Neuronal stem cell (in vitro differentiated cells): ENCODE measurements at regions not wholly inside any gene's neighbourhood (a gene's known extent, or its start where the extent isn't known, plus 50 kb on each side); places are given as distances from the start of the nearest gene placed in this dataset.
"Not testable (repeated sequence)": the region's sequence is repeated elsewhere in the genome, so short reads cannot be mapped to it uniquely, and the experiment has no call there.

Experiments used
- DNase-seq: peaks from one replicate; pipeline ENCODE4 v3.0.0-alpha.2; 2013; ENCODE audit warnings: low spot score
- H2AFZ ChIP-seq: one replicate; pipeline ENCODE4 v1.6.1; 2013; ENCODE audit warnings: mild to moderate bottlenecking, low read length, inconsistent platforms
- H2AK5ac ChIP-seq: 2 replicates; pipeline ENCODE4 v1.6.1; 2013; ENCODE audit warnings: low read depth, mild to moderate bottlenecking, inconsistent platforms, low read length, moderate library complexity, mixed read lengths
- H2BK120ac ChIP-seq: 2 replicates; pipeline ENCODE4 v1.6.1; 2013; ENCODE audit warnings: low read depth, mild to moderate bottlenecking, inconsistent platforms, low read length, moderate library complexity, mixed read lengths
- H2BK12ac ChIP-seq: one replicate; pipeline ENCODE4 v1.6.1; 2013; ENCODE audit warnings: low read length, inconsistent platforms
- H2BK15ac ChIP-seq: 2 replicates; pipeline ENCODE4 v1.6.1; 2013; ENCODE audit warnings: mild to moderate bottlenecking, low read length, inconsistent platforms, mixed read lengths
- H2BK5ac ChIP-seq: one replicate; pipeline ENCODE4 v1.6.1; 2013; ENCODE audit warnings: inconsistent platforms, mild to moderate bottlenecking, low read length, moderate library complexity
- H3K14ac ChIP-seq: one replicate; pipeline ENCODE4 v1.6.1; 2013; ENCODE audit warnings: low read length, inconsistent platforms
- H3K18ac ChIP-seq: 2 replicates; pipeline ENCODE4 v1.6.1; 2013; ENCODE audit warnings: low read length, inconsistent platforms
- H3K23ac ChIP-seq: 2 replicates; pipeline ENCODE4 v1.6.1; 2013; ENCODE audit warnings: low read depth, mild to moderate bottlenecking, mixed read lengths, low read length, inconsistent platforms; ENCODE audit not compliant: poor library complexity
- H3K27ac ChIP-seq: replicated peaks from 3 replicates; pipeline ENCODE4 v1.5.1; 2013; ENCODE audit warnings: low read length, inconsistent platforms
- H3K27me3 ChIP-seq, 3 experiments: 2 replicates each; pipeline ENCODE4 v1.6.1; 2013; ENCODE audit warnings: low read length in 3 of 3, mild to moderate bottlenecking in 2 of 3, inconsistent platforms in 1 of 3, low read depth in 1 of 3, mixed read lengths in 1 of 3, moderate library complexity in 1 of 3; ENCODE audit not compliant: control insufficient read depth in 3 of 3, insufficient read depth in 3 of 3
- H3K36me3 ChIP-seq, 2 donors: replicated peaks in 1 of 2; 2 replicates each; pipeline ENCODE4 v1.6.1; 2013; ENCODE audit warnings: low read length in 2 of 2; ENCODE audit not compliant: control insufficient read depth in 2 of 2, insufficient read depth in 2 of 2
- H3K4ac ChIP-seq: 2 replicates; pipeline ENCODE4 v1.6.1; 2013; ENCODE audit warnings: inconsistent platforms, mild to moderate bottlenecking, low read length, moderate library complexity
- H3K4me1 ChIP-seq, 2 donors: 1 replicate in 1 of 2; 2 replicates in 1 of 2; pipeline ENCODE4 v1.6.1; 2013; ENCODE audit warnings: low read length in 2 of 2, low read depth in 1 of 2; ENCODE audit not compliant: control insufficient read depth in 2 of 2, insufficient read depth in 1 of 2
- H3K4me2 ChIP-seq: one replicate; pipeline ENCODE4 v1.6.1; 2013; ENCODE audit warnings: mild to moderate bottlenecking, low read length, inconsistent platforms; ENCODE audit not compliant: insufficient read depth, poor library complexity, severe bottlenecking
- H3K4me3 ChIP-seq, 2 donors: 2 replicates each; pipeline ENCODE4 v1.5.1; 2013; ENCODE audit warnings: low read length in 2 of 2, mild to moderate bottlenecking in 2 of 2, inconsistent platforms in 1 of 2, moderate library complexity in 1 of 2
- H3K79me1 ChIP-seq: one replicate; pipeline ENCODE4 v1.6.1; 2013; ENCODE audit warnings: low read depth, mild to moderate bottlenecking, inconsistent platforms, low read length, moderate library complexity
- H3K9ac ChIP-seq: one replicate; pipeline ENCODE4 v1.6.1; 2013; ENCODE audit warnings: mild to moderate bottlenecking, low read depth, low read length, inconsistent platforms; ENCODE audit not compliant: poor library complexity
- H3K9me3 ChIP-seq, 2 donors: replicated peaks in 1 of 2; 2 replicates each; pipeline versions ENCODE3 to v1.6.1; 2013; ENCODE audit warnings: low read length in 2 of 2, mild to moderate bottlenecking in 2 of 2, inconsistent platforms in 1 of 2, low read depth in 1 of 2, mixed read lengths in 1 of 2, moderate library complexity in 1 of 2; ENCODE audit not compliant: control insufficient read depth in 2 of 2, insufficient read depth in 1 of 2
- H4K8ac ChIP-seq: one replicate; pipeline ENCODE4 v1.6.1; 2013; ENCODE audit warnings: low read depth, mild to moderate bottlenecking, inconsistent platforms, low read length, moderate library complexity
- H4K91ac ChIP-seq: one replicate; pipeline ENCODE4 v1.6.1; 2013; ENCODE audit warnings: low read length, low read depth, mild to moderate bottlenecking, inconsistent platforms; ENCODE audit not compliant: poor library complexity
- WGBS, 2 donors: extraction: QIAGEN DNeasy Blood & Tissue Kit; methylation state at CpG; one replicate each; pipeline ENCODE4 v1.1.7; 2013; ENCODE audit warnings: missing lambda C conversion rate in 2 of 2, mixed read lengths in 1 of 2; ENCODE audit not compliant: insufficient read length in 2 of 2, insufficient replicate concordance in 1 of 2; ENCODE audit errors: extremely low coverage in 2 of 2; 5-methylcytosine and 5-hydroxymethylcytosine counted together

GRCh38 chrX:1853447-1853846, 238.6 kb downstream of the ASMT start:
- no peaks in the 10 kb centered on the region for H3K27me3 ChIP-seq
- no peak overlapping the region for H2BK15ac ChIP-seq
- H3K79me1 ChIP-seq, result no peaks in the 10 kb centered on the region
- H2BK5ac ChIP-seq, result no peak overlapping the region
- no peak overlapping the region for H4K91ac ChIP-seq
- no peak overlapping the region for H2BK12ac ChIP-seq
- H4K8ac ChIP-seq, result no peak overlapping the region
- DNase-seq, result no peak
- no peak overlapping the region for H3K4me2 ChIP-seq
- no peak overlapping the region for H3K4ac ChIP-seq
- H3K4me1 ChIP-seq, result no peaks in the 10 kb centered on the region
- no peak overlapping the region for H3K18ac ChIP-seq
- H3K14ac ChIP-seq, result no peak overlapping the region
- H2BK120ac ChIP-seq, result no peak overlapping the region
- H3K9ac ChIP-seq, result no peak overlapping the region
- H3K27ac ChIP-seq, result no peak overlapping the region
- H3K23ac ChIP-seq, result no peak overlapping the region
- H2AFZ ChIP-seq, result no peak overlapping the region
- H3K36me3 ChIP-seq, result no peaks in the 10 kb centered on the region
- H3K4me3 ChIP-seq, result no peak overlapping the region
- WGBS, 2 donors, result 100% methylated on average over 2 of the region's 3 CpGs; no CpG with 5 or more reads in 1 of the 2 donors
- peaks cover 0 to 2% of the 10 kb centered on the region in 2 donors for H3K9me3 ChIP-seq
- H2AK5ac ChIP-seq, result no peak overlapping the region

GRCh38 chrX:1853916-1854315, 239.1 kb downstream of the ASMT start:
- no peak for DNase-seq
- Histone ChIP-seq H3K36me3 (no peaks in the 10 kb centered on the region), H3K27me3 (no peaks in the 10 kb centered on the region), H3K4me1 (no peaks in the 10 kb centered on the region), H3K9me3 (peaks cover 0 to 2% of the 10 kb centered on the region in 2 donors), H3K79me1 (no peaks in the 10 kb centered on the region), H3K18ac (no peak overlapping the region), H2BK120ac (no peak overlapping the region), H4K91ac (no peak overlapping the region), H4K8ac (no peak overlapping the region), H3K27ac (no peak overlapping the region), H3K14ac (no peak overlapping the region), H2AFZ (no peak overlapping the region), H3K4me2 (no peak overlapping the region), H3K4me3 (no peak overlapping the region), H2AK5ac (no peak overlapping the region), H2BK15ac (no peak overlapping the region), H3K23ac (no peak overlapping the region), H2BK5ac (no peak overlapping the region), H3K4ac (no peak overlapping the region), H3K9ac (no peak overlapping the region), H2BK12ac (no peak overlapping the region)
- no CpG with 5 or more reads among the region's 3 CpGs for WGBS, 2 donors

GRCh38 chrX:1854861-1855260, 240.0 kb downstream of the ASMT start:
- H2BK15ac ChIP-seq, H3K4me2 ChIP-seq, H3K27ac ChIP-seq, H3K23ac ChIP-seq, H3K9me3 ChIP-seq, H4K91ac ChIP-seq, H2BK120ac ChIP-seq, H2AK5ac ChIP-seq, H3K18ac ChIP-seq, H3K79me1 ChIP-seq, H3K27me3 ChIP-seq, H3K14ac ChIP-seq, H3K4ac ChIP-seq, H3K9ac ChIP-seq, H2BK12ac ChIP-seq, H2BK5ac ChIP-seq, H3K4me3 ChIP-seq, H4K8ac ChIP-seq, DNase-seq, H2AFZ ChIP-seq, H3K4me1 ChIP-seq, H3K36me3 ChIP-seq: not testable (repeated sequence)
- WGBS, 2 donors, result no CpG with 5 or more reads among the region's 10 CpGs

- not testable (repeated sequence) for H3K27ac ChIP-seq, H2BK5ac ChIP-seq, H3K4me3 ChIP-seq, H3K18ac ChIP-seq, H4K91ac ChIP-seq, H2AFZ ChIP-seq, H2BK12ac ChIP-seq, H3K4me2 ChIP-seq, H3K4me1 ChIP-seq, H3K36me3 ChIP-seq, H3K14ac ChIP-seq, H3K9ac ChIP-seq, H3K27me3 ChIP-seq, H3K23ac ChIP-seq, H3K79me1 ChIP-seq, H2AK5ac ChIP-seq, H4K8ac ChIP-seq, DNase-seq, H2BK120ac ChIP-seq, H3K9me3 ChIP-seq, H2BK15ac ChIP-seq, H3K4ac ChIP-seq
- WGBS, 2 donors, result no CpG with 5 or more reads among the region's 5 CpGs
Observed at GRCh38 chrX:1859266-1859665, 244.4 kb downstream of the ASMT start.
